HCT116 (cell line): ENCODE measurements at regions not wholly inside any gene's neighbourhood (a gene's known extent, or its start where the extent isn't known, plus 50 kb on each side); places are given as distances from the start of the nearest gene placed in this dataset.

Experiments used
- ATAC-seq: fragments of 200-7000 bp; cut with Tn5 transposase; 2 replicates; pipeline ENCODE4 v1.9.1; 2020; ENCODE audit warnings: mild to moderate bottlenecking, moderate library complexity
- BruUV-seq: library from RNA; stranded (reverse); fragments of 400-500 nt; replicated peaks from 2 replicates; lab custom pipeline; 2021; lab: Mats Ljungman, UMichigan
- CTCF ChIA-PET: fragments of 300-600 bp; sonication (Branson Sonifier 250); formaldehyde crosslinking; loops from one replicate; lab custom pipeline; 2021; ENCODE audit warnings: antibody characterized with exemption; lab: Charles Lee
- POLR2A ChIA-PET: fragments of 300-600, 350-600 bp; sonication (Branson Sonifier 250); formaldehyde crosslinking; loops from one replicate; lab custom pipeline; 2021; ENCODE audit warnings: antibody characterized with exemption; lab: Charles Lee
- RAD21 ChIA-PET, 2 experiments: fragments of 300-600 bp; sonication (Branson Sonifier 250); formaldehyde crosslinking; loops; one replicate each; lab custom pipeline; 2023; ENCODE audit warnings: low total read pairs in 2 of 2; ENCODE audit not compliant: uncharacterized antibody in 2 of 2, unreplicated experiment in 2 of 2, low non-redundant PET in 1 of 2; lab: Charles Lee
- DNase-seq: peaks from one replicate; pipeline ENCODE4 v3.0.0-alpha.2; 2010; ENCODE audit warnings: low read depth, low spot score
- H2AFZ ChIP-seq: fragments of 200-600 bp; shearing (Covaris generic), sonication (generic); 2 replicates; pipeline ENCODE4 v1.6.1; 2017; ENCODE audit warnings: low read depth, mixed run types, mixed read lengths, antibody characterized with exemption, low read length; ENCODE audit not compliant: poor library complexity, severe bottlenecking
- H3K27ac ChIP-seq: 2 replicates; pipeline ENCODE4 v1.5.1; 2012; ENCODE audit warnings: low read depth, low read length
- H3K27me3 ChIP-seq: fragments of 200-600 bp; sonication (generic); 2 replicates; pipeline ENCODE4 v1.6.1; 2016; ENCODE audit warnings: mixed run types, low read length, mixed read lengths; ENCODE audit not compliant: insufficient read depth
- H3K36me3 ChIP-seq, 2 experiments: fragments of 200-500 bp in 1 of 2; fragments of 200-600 bp in 1 of 2; sonication (Bioruptor generic) in 1 of 2; sonication (generic) in 1 of 2; 2 replicates each; pipeline versions ENCODE4 v1.5.1 to v1.6.1; 2014 to 2016; ENCODE audit warnings: low read length in 2 of 2, inconsistent platforms in 1 of 2, mixed read lengths in 1 of 2, mixed run types in 1 of 2; ENCODE audit not compliant: insufficient read depth in 2 of 2, control insufficient read depth in 1 of 2
- H3K4me1 ChIP-seq, 2 experiments: fragments of 200-600 bp in 1 of 2; sonication (generic) in 1 of 2; 2 replicates each; pipeline versions ENCODE4 v1.5.1 to v1.6.1; 2012 to 2017; ENCODE audit warnings: low read length in 2 of 2, inconsistent platforms in 1 of 2, mild to moderate bottlenecking in 1 of 2, mixed read lengths in 1 of 2, mixed run types in 1 of 2, moderate library complexity in 1 of 2; ENCODE audit not compliant: insufficient read depth in 2 of 2, control insufficient read depth in 1 of 2
- H3K4me2 ChIP-seq: fragments of 200-600 bp; sonication (generic); 2 replicates; pipeline ENCODE4 v1.6.1; 2017; ENCODE audit warnings: mixed run types, low read length, mixed read lengths
- H3K4me3 ChIP-seq, 2 experiments: fragments of 200-600 bp in 1 of 2; sonication (generic) in 1 of 2; replicated peaks in 1 of 2; 2 replicates each; pipeline ENCODE4 v1.5.1; 2011 to 2016; ENCODE audit warnings: low read length in 2 of 2, control low read depth in 1 of 2, low read depth in 1 of 2, mild to moderate bottlenecking in 1 of 2, mixed read lengths in 1 of 2, mixed run types in 1 of 2
- H3K79me2 ChIP-seq: fragments of 200-600 bp; sonication (generic); 2 replicates; pipeline ENCODE4 v1.6.1; 2017; ENCODE audit warnings: mild to moderate bottlenecking, mixed run types, low read length, moderate library complexity, mixed read lengths; ENCODE audit not compliant: insufficient read depth
- H3K9ac ChIP-seq: fragments of 200-600 bp; sonication (generic); 2 replicates; pipeline ENCODE4 v1.6.1; 2016; ENCODE audit warnings: low read length, mixed read lengths
- H3K9me2 ChIP-seq: fragments of 200-600 bp; sonication (generic), shearing (Covaris generic); 2 replicates; pipeline ENCODE4 v1.6.1; 2017; ENCODE audit warnings: mixed run types, mild to moderate bottlenecking, moderate library complexity; ENCODE audit not compliant: insufficient read depth
- H3K9me3 ChIP-seq, 2 experiments: fragments of 200-500 bp in 1 of 2; fragments of 200-600 bp in 1 of 2; sonication (Bioruptor generic) in 1 of 2; sonication (generic) in 1 of 2; 2 replicates each; pipeline ENCODE4 v1.6.1; 2014 to 2017; ENCODE audit warnings: low read length in 2 of 2, mixed read lengths in 2 of 2, inconsistent platforms in 1 of 2, low read depth in 1 of 2, mild to moderate bottlenecking in 1 of 2, mixed run types in 1 of 2, moderate library complexity in 1 of 2; ENCODE audit not compliant: control insufficient read depth in 1 of 2, insufficient read depth in 1 of 2
- H4K20me1 ChIP-seq: fragments of 200-600 bp; sonication (generic), shearing (Covaris generic); 2 replicates; pipeline ENCODE4 v1.6.1; 2017; ENCODE audit warnings: mixed run types, mild to moderate bottlenecking, moderate library complexity; ENCODE audit not compliant: insufficient read depth
- ATF3 ChIP-seq: IDR thresholded peaks from 2 replicates; pipeline ENCODE4 v1.6.1; 2012
- CBX3 ChIP-seq: IDR thresholded peaks from 2 replicates; pipeline ENCODE4 v1.6.1; 2012; ENCODE audit warnings: low read depth
- EGR1 ChIP-seq: IDR thresholded peaks from 2 replicates; pipeline ENCODE4 v1.6.1; 2012; ENCODE audit warnings: low read depth
- ELF1 ChIP-seq: IDR thresholded peaks from 2 replicates; pipeline ENCODE4 v1.6.1; 2012; ENCODE audit warnings: low read depth, borderline replicate concordance
- EZH2 ChIP-seq: fragments of 200-600 bp; sonication (generic); IDR thresholded peaks from 2 replicates; pipeline ENCODE4 v1.6.1; 2017; ENCODE audit warnings: antibody characterized with exemption, mixed run types
- EZH2phosphoT487 ChIP-seq: fragments of 200-600 bp; IDR thresholded peaks from 2 replicates; pipeline ENCODE4 v1.6.1; 2018; ENCODE audit warnings: antibody characterized with exemption, borderline replicate concordance
- FOSL1 ChIP-seq: IDR thresholded peaks from 2 replicates; pipeline ENCODE4 v1.6.1; 2012; ENCODE audit warnings: low read depth
- JUND ChIP-seq: IDR thresholded peaks from 2 replicates; pipeline ENCODE4 v1.6.1; 2012
- MAX ChIP-seq: IDR thresholded peaks from 2 replicates; pipeline ENCODE4 v1.6.1; 2012
- POLR2A ChIP-seq: IDR thresholded peaks from 2 replicates; pipeline ENCODE4 v1.7.0; 2011; ENCODE audit warnings: borderline replicate concordance; ENCODE audit not compliant: insufficient read depth, insufficient read length; ENCODE audit errors: extremely low read depth
- POLR2AphosphoS5 ChIP-seq: IDR thresholded peaks from 2 replicates; pipeline ENCODE4 v1.6.1; 2011; ENCODE audit warnings: mild to moderate bottlenecking, low read depth, low read length, moderate library complexity
- RAD21 ChIP-seq: IDR thresholded peaks from 2 replicates; pipeline ENCODE4 v1.6.1; 2012; ENCODE audit warnings: low read depth, mild to moderate bottlenecking
- REST ChIP-seq: IDR thresholded peaks from 2 replicates; pipeline ENCODE4 v1.6.1; 2012; ENCODE audit warnings: low read depth
- SIN3A ChIP-seq: IDR thresholded peaks from 2 replicates; pipeline ENCODE4 v1.6.1; 2012; ENCODE audit warnings: low read depth
- SRF ChIP-seq: IDR thresholded peaks from 2 replicates; pipeline ENCODE4 v1.6.1; 2012; ENCODE audit warnings: low read depth
- TCF7L2 ChIP-seq: IDR thresholded peaks from 2 replicates; pipeline ENCODE4 v1.7.0; 2011; ENCODE audit warnings: borderline replicate concordance, inconsistent platforms; ENCODE audit not compliant: insufficient read depth, insufficient read length; ENCODE audit errors: extremely low read depth
- YY1 ChIP-seq: IDR thresholded peaks from 2 replicates; pipeline ENCODE4 v1.6.1; 2011; ENCODE audit warnings: low read length, low read depth, moderate library complexity, mild to moderate bottlenecking; ENCODE audit not compliant: insufficient replicate concordance; ENCODE audit errors: extremely low read depth
- ZBTB33 ChIP-seq: IDR thresholded peaks from 2 replicates; pipeline ENCODE4 v1.6.1; 2011; ENCODE audit warnings: mild to moderate bottlenecking, low read length, moderate library complexity; ENCODE audit not compliant: insufficient replicate concordance; ENCODE audit errors: extremely low read depth
- ZFX ChIP-seq: fragments of 450-650 bp; IDR thresholded peaks from 2 replicates; pipeline ENCODE4 v1.6.1; 2017
- intact Hi-C: fragments of 100-400 bp; cut with micrococcal nuclease; formaldehyde crosslinking; loops from 2 replicates; pipeline ENCODE4 v1.10.0; 2022

- ATAC-seq (no peak), DNase-seq (no peak)
- no peaks in the 10 kb centered on the region for H4K20me1 ChIP-seq
- intact Hi-C loops: no loop called here
- ChIA-PET CTCF (no interaction called here), RAD21 (no interaction called here), POLR2A (no interaction called here)
- H3K27me3 ChIP-seq: peaks cover 15% of the 10 kb centered on the region; the same call in 1 of the 2 replicates
- no TSS peak for BruUV-seq
- no peak overlapping the region for H3K4me2 ChIP-seq
- H3K79me2 ChIP-seq: no peaks in the 10 kb centered on the region
- no peaks in the 10 kb centered on the region for H3K4me1 ChIP-seq
- no peak overlapping the region for H2AFZ ChIP-seq
- no peaks in the 10 kb centered on the region for H3K9me3 ChIP-seq
- H3K4me3 ChIP-seq: no peak overlapping the region
- no peak overlapping the region for H3K27ac ChIP-seq
- no peaks in the 10 kb centered on the region for H3K36me3 ChIP-seq
- H3K9ac ChIP-seq: no peak overlapping the region
- TF ChIP-seq SRF (no peak), EZH2 (no peak), EZH2phosphoT487 (no peak), CBX3 (no peak), ATF3 (no peak), REST (no peak), ELF1 (no peak), ZFX (no peak), MAX (no peak), ZBTB33 (no peak), TCF7L2 (no peak), RAD21 (no peak), SIN3A (no peak), POLR2AphosphoS5 (no peak), EGR1 (no peak), JUND (no peak), POLR2A (no peak), YY1 (no peak), FOSL1 (no peak)
- no peaks in the 10 kb centered on the region for H3K9me2 ChIP-seq
Measured at GRCh38 chr14:98835051-98835824, 436.8 kb downstream of the BCL11B start.
